NCI-H146 treated with DMSO at 0.1 percent for 48 hours (cell line): ENCODE measurements at regions not wholly inside any gene's neighbourhood (a gene's known extent, or its start where the extent isn't known, plus 50 kb on each side); places are given as distances from the start of the nearest gene placed in this dataset.
"Not testable (repeated sequence)": the region's sequence is repeated elsewhere in the genome, so short reads cannot be mapped to it uniquely, and the experiment has no call there.

Experiments
- DNase-seq: peaks from one replicate; lab custom pipeline; 2025; ENCODE audit not compliant: unreplicated experiment; lab: John Stamatoyannopoulos, UW

GRCh38 chr17:6261466-6261865 lies 173.5 kb downstream of the AIPL1 start:
- no peak for DNase-seq

- no peak for DNase-seq
Measured at GRCh38 chr17:6259899-6260298, 175.0 kb downstream of the AIPL1 start.

GRCh38 chr17:6257336-6257735 lies 177.6 kb downstream of the AIPL1 start:
- DNase-seq: no peak

- no peak for DNase-seq
Measured at GRCh38 chr17:6255322-6255721, 179.6 kb downstream of the AIPL1 start.

- no peak for DNase-seq
Measured at GRCh38 chr17:6254036-6254435, 180.9 kb downstream of the AIPL1 start.

- not testable (repeated sequence) for DNase-seq
Measured at GRCh38 chr17:6251640-6252039, 181.5 kb downstream of the WSCD1 start.

GRCh38 chr17:6249732-6250131 lies 179.6 kb downstream of the WSCD1 start:
- no peak for DNase-seq

GRCh38 chr17:6248061-6248460 lies 177.9 kb downstream of the WSCD1 start:
- DNase-seq: no peak

GRCh38 chr17:6245301-6246177 lies 175.4 kb downstream of the WSCD1 start:
- DNase-seq: no peak

GRCh38 chr17:6244796-6245195 lies 174.6 kb downstream of the WSCD1 start:
- no peak for DNase-seq

GRCh38 chr17:6244253-6244652 lies 174.1 kb downstream of the WSCD1 start:
- no peak for DNase-seq

- no peak for DNase-seq
Measured at GRCh38 chr17:6243186-6243585, 173.0 kb downstream of the WSCD1 start.

GRCh38 chr17:6241996-6242395 lies 171.8 kb downstream of the WSCD1 start:
- DNase-seq: no peak

GRCh38 chr17:6241381-6241780 lies 171.2 kb downstream of the WSCD1 start:
- DNase-seq: no peak

- DNase-seq: no peak
Measured at GRCh38 chr17:6240601-6241000, 170.4 kb downstream of the WSCD1 start.

- no peak for DNase-seq
Measured at GRCh38 chr17:6240001-6240400, 169.8 kb downstream of the WSCD1 start.

- DNase-seq: no peak
Measured at GRCh38 chr17:6239241-6239798, 169.1 kb downstream of the WSCD1 start.

- DNase-seq: no peak
Measured at GRCh38 chr17:6233856-6234255, 163.7 kb downstream of the WSCD1 start.

GRCh38 chr17:6233339-6233738 lies 163.2 kb downstream of the WSCD1 start:
- DNase-seq: no peak

- DNase-seq: no peak
Measured at GRCh38 chr17:6232732-6233101, 162.5 kb downstream of the WSCD1 start.

- DNase-seq: no peak
Measured at GRCh38 chr17:6231886-6232731, 161.9 kb downstream of the WSCD1 start.

- no peak for DNase-seq
Measured at GRCh38 chr17:6231465-6231864, 161.3 kb downstream of the WSCD1 start.
